ENCODE measurements at regions not wholly inside any gene's neighbourhood (a gene's known extent, or its start where the extent isn't known, plus 50 kb on each side); places are given as distances from the start of the nearest gene placed in this dataset.
"Not testable (repeated sequence)": the region's sequence is repeated elsewhere in the genome, so short reads cannot be mapped to it uniquely, and the experiment has no call there.

GRCh38 chr13:51170128-51170497 is 52.1 kb upstream of the FAM124A start:
- POLR2A ChIA-PET; H3K9me3 Mint-ChIP-seq; H3K27me3 ChIP-seq (ENCODE audit: control insufficient read depth in 2 of 2, insufficient read depth in 2 of 2, low read length in 2 of 2); H3K27ac Mint-ChIP-seq; H3K36me3 ChIP-seq (ENCODE audit: control insufficient read depth in 2 of 3, insufficient read depth in 3 of 3, low read length in 3 of 3); H3K36me3 Mint-ChIP-seq; H3K4me1 Mint-ChIP-seq; H3K4me3 Mint-ChIP-seq; intact Hi-C loops (cut with micrococcal nuclease); CTCF ChIA-PET; H3K4me3 ChIP-seq (ENCODE audit: low read length); H3K27ac ChIP-seq (ENCODE audit: low read depth, low read length); DNase-seq; H3K9me3 ChIP-seq (ENCODE audit: control insufficient read depth in 2 of 3, low read length in 3 of 3); H3K4me1 ChIP-seq (ENCODE audit: control insufficient read depth in 2 of 2, insufficient read depth in 2 of 2, low read length in 2 of 2); ATAC-seq: not testable (repeated sequence)
- H3K27me3 Mint-ChIP-seq = peaks cover 25 to 35% (median 32%) of the 10 kb centered on the region in 5 donors

DNA sequence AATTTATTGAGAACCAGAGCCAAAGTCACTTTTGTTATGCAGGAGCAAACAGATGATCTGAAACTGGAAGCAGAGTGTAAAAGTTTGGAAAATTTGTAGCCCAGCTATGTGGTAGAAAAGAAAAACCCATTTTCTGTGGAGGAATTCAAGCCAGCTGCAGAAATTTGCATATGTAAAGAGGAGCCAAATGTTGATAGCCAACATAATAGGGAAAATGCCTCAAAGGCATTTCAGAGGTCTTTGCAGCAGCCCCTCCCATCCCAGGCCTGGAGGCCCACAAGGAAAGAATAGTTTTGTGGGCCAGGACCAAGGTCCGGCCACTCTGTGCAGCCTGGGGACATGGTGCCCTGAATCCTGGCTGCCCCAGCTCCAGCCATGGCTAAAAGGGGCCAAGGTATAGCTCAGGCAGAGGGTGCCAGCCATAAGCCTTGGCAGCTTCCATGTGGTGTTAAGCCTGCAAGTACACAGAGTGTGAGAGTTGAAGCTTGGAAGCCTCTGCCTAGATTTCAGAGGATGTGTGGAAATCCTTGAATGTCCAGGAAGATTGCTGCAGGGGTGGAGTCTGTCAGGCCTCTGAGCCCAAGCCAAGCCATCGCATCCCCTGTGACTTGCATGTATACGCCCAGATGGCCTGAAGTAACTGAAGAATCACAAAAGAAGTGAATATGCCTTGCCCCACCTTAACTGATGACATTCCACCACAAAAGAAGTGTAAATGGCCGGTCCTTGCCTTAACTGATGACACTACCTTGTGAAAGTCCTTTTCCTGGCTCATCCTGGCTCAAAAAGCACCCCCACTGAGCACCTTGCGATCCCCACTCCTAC is 52.7 kb upstream of the FAM124A start:
- CTCF ChIA-PET = interaction anchor here (0.6 kb wide), 1 partner anchor 1469 kb away, joined by 4 read pairs; no protein-coding TSS in a partner anchor
- H3K4me3 ChIP-seq (ENCODE audit: low read length); H3K9me3 Mint-ChIP-seq; intact Hi-C loops (cut with micrococcal nuclease); H3K36me3 Mint-ChIP-seq; H3K27ac Mint-ChIP-seq; H3K27ac ChIP-seq (ENCODE audit: low read depth, low read length); H3K4me1 Mint-ChIP-seq; H3K27me3 ChIP-seq (ENCODE audit: control insufficient read depth in 2 of 2, insufficient read depth in 2 of 2, low read length in 2 of 2); H3K4me3 Mint-ChIP-seq; DNase-seq; H3K4me1 ChIP-seq (ENCODE audit: control insufficient read depth in 2 of 2, insufficient read depth in 2 of 2, low read length in 2 of 2); ATAC-seq; POLR2A ChIA-PET; H3K36me3 ChIP-seq (ENCODE audit: control insufficient read depth in 2 of 3, insufficient read depth in 3 of 3, low read length in 3 of 3); H3K9me3 ChIP-seq (ENCODE audit: control insufficient read depth in 2 of 3, low read length in 3 of 3): not testable (repeated sequence)
- H3K27me3 Mint-ChIP-seq = peaks cover 31 to 40% (median 35%) of the 10 kb centered on the region in 5 donors

DNA sequence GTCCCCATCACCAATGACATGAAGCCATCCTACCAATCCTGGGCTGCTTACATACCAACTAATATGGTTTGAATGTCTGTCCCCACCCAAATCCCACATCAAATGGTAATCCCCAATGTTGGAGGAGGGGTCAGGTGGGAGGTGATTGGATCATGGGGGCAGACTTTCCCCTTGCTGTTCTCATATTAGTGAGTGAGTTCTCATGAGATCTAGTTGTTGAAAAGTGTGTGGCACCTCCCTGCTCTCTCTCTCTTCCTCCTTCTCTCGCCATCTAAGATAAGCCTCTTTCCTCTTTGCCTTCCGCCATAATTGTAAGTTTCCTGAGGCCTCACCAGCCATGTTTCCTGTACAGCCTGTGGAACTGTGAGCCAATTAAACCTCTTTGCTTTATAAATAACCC is 53.6 kb upstream of the FAM124A start:
- DNase-seq (no peak), ATAC-seq (no peak)
- Histone ChIP-seq H3K9me3 (ENCODE audit: control insufficient read depth in 2 of 3, low read length in 3 of 3) (no peaks in the 10 kb centered on the region), H3K27ac (ENCODE audit: low read depth, low read length) (no peak overlapping the region), H3K4me3 (ENCODE audit: low read length) (no peak overlapping the region), H3K36me3 (ENCODE audit: control insufficient read depth in 2 of 3, insufficient read depth in 3 of 3, low read length in 3 of 3) (no peaks in the 10 kb centered on the region), H3K4me1 (ENCODE audit: control insufficient read depth in 2 of 2, insufficient read depth in 2 of 2, low read length in 2 of 2) (no peaks in the 10 kb centered on the region), H3K27me3 (ENCODE audit: control insufficient read depth in 2 of 2, insufficient read depth in 2 of 2, low read length in 2 of 2) (no peaks in the 10 kb centered on the region)
- CTCF ChIA-PET = interaction anchor here (0.6 kb wide), 1 partner anchor 1468 kb away, joined by 4 read pairs; no protein-coding TSS in a partner anchor
- intact Hi-C loops (cut with micrococcal nuclease) = no loop called here
- H3K9me3 Mint-ChIP-seq = peaks cover 0 to 3% (median 0%) of the 10 kb centered on the region in 11 donors
- POLR2A ChIA-PET = no interaction called here
- no peaks in the 10 kb centered on the region for H3K36me3 Mint-ChIP-seq
- no peaks in the 10 kb centered on the region for H3K4me1 Mint-ChIP-seq
- no peak overlapping the region for H3K4me3 Mint-ChIP-seq
- H3K27me3 Mint-ChIP-seq = peaks cover 35 to 48% (median 38%) of the 10 kb centered on the region in 5 donors
- H3K27ac Mint-ChIP-seq = no peak overlapping the region

DNA sequence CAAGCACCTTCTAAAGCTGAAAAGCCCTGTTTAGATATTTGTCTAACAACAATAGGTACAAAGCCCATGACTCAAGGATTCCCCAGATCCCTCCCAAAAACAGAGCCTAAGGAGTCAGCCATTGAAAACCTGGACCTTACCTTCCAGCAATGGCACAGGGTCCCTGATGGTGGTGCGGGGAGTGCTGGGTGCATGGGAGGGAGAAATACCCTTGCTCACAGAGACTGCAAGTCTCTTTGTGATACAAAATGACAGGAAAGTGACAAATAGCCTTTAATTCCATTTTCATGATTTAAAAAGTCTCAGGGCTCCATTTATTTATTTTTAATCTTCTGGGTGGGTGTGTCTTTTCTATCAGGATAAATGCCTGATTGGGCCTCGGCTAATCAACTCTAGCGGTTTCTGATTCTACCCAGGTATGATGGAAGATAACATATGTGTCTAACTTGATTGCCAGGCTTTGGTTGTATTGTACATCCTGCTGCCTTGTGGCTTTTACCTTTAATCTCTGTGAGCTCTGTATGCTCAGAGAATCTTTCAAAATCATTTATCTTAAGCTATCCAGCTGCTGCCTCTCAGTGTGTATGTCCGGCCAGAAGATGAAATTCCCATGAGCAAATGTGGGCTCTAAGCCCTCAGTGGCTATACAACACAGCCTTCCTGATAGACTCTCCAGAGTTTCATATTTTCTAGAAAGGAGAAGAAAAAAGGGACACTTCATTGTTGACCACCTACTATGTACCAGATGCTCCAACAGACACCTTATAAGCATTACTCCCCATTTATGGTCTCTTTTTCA is 54.6 kb upstream of the FAM124A start:
- Mint-ChIP-seq H3K36me3 (no peaks in the 10 kb centered on the region), H3K9me3 (peaks cover 0 to 3% (median 0%) of the 10 kb centered on the region in 11 donors), H3K4me3 (no peak overlapping the region), H3K27me3 (peaks cover 35 to 55% (median 42%) of the 10 kb centered on the region in 5 donors), H3K27ac (no peak overlapping the region), H3K4me1 (peaks cover 0 to 2% (median 0%) of the 10 kb centered on the region in 7 donors)
- CTCF ChIA-PET = interaction anchor here (0.7 kb wide), 1 partner anchor 201 kb away, joined by 3 read pairs; no protein-coding TSS in a partner anchor
- DNase-seq (no peak), ATAC-seq (no peak)
- Histone ChIP-seq H3K27me3 (ENCODE audit: control insufficient read depth in 2 of 2, insufficient read depth in 2 of 2, low read length in 2 of 2) (no peaks in the 10 kb centered on the region), H3K4me3 (ENCODE audit: low read length) (no peak overlapping the region), H3K36me3 (ENCODE audit: control insufficient read depth in 2 of 3, insufficient read depth in 3 of 3, low read length in 3 of 3) (no peaks in the 10 kb centered on the region), H3K27ac (ENCODE audit: low read depth, low read length) (no peak overlapping the region), H3K9me3 (ENCODE audit: control insufficient read depth in 2 of 3, low read length in 3 of 3) (no peaks in the 10 kb centered on the region), H3K4me1 (ENCODE audit: control insufficient read depth in 2 of 2, insufficient read depth in 2 of 2, low read length in 2 of 2) (no peaks in the 10 kb centered on the region)
- intact Hi-C loops (cut with micrococcal nuclease) = no loop called here
- POLR2A ChIA-PET = no interaction called here

DNA sequence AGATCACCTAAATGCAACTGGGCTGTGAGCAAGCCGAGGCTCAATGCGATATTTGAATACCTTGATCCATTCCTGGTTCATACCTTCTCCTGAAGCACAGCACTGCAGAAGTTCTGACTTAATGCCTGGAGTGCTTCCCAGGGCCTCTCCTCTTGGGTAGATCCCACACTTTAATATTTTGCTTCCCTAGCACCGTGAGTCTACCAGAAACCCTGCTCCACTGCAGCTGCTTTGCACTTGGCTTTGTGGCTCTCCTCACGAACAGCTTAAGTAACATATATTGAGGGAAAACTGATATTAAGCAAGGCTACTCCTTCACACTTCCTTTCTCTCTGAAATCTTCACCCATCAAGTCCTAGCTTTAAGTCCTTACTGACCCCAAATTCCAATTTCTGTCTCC is 51.6 kb upstream of the C13orf42 start:
- Mint-ChIP-seq H3K9me3 (peaks cover 0 to 2% (median 0%) of the 10 kb centered on the region in 11 donors), H3K27me3 (peaks cover 5 to 27% (median 20%) of the 10 kb centered on the region in 5 donors), H3K36me3 (no peaks in the 10 kb centered on the region), H3K4me1 (peaks cover 0 to 2% (median 0%) of the 10 kb centered on the region in 7 donors), H3K27ac (no peak overlapping the region), H3K4me3 (no peak overlapping the region)
- intact Hi-C loops (cut with micrococcal nuclease) = no loop called here
- Histone ChIP-seq H3K4me3 (ENCODE audit: low read length) (no peak overlapping the region), H3K27ac (ENCODE audit: low read depth, low read length) (no peak overlapping the region), H3K9me3 (ENCODE audit: control insufficient read depth in 2 of 3, low read length in 3 of 3) (no peaks in the 10 kb centered on the region), H3K27me3 (ENCODE audit: control insufficient read depth in 2 of 2, insufficient read depth in 2 of 2, low read length in 2 of 2) (no peaks in the 10 kb centered on the region), H3K36me3 (ENCODE audit: control insufficient read depth in 2 of 3, insufficient read depth in 3 of 3, low read length in 3 of 3) (no peaks in the 10 kb centered on the region), H3K4me1 (ENCODE audit: control insufficient read depth in 2 of 2, insufficient read depth in 2 of 2, low read length in 2 of 2) (no peaks in the 10 kb centered on the region)
- ATAC-seq = no peak
- POLR2A ChIA-PET = no interaction called here
- DNase-seq = no peak
- CTCF ChIA-PET = no interaction called here
